Left cardiac atrium (tissue), 4 donors: ENCODE measurements at regions not wholly inside any gene's neighbourhood (a gene's known extent, or its start where the extent isn't known, plus 50 kb on each side); places are given as distances from the start of the nearest gene placed in this dataset.
A peak's percentile ranks its signal among the peaks of the same experiment; 100 is the strongest.
"Not testable (repeated sequence)": the region's sequence is repeated elsewhere in the genome, so short reads cannot be mapped to it uniquely, and the experiment has no call there.

Source experiments
- ATAC-seq, 2 donors: fragments of 200-7000 bp; cut with Tn5 transposase; one replicate each; pipeline ENCODE4 v1.9.1; 2020; ENCODE audit warnings: mild to moderate bottlenecking in 2 of 2, moderate library complexity in 2 of 2
- DNase-seq: peaks from one replicate; pipeline ENCODE4 v3.0.0-alpha.2; 2020
- intact Hi-C, 2 donors: fragments of 100-400 bp; cut with DNase I; formaldehyde crosslinking; loops; one replicate each; pipeline versions ENCODE4 v1.14.1 to v1.15.1; 2022 to 2023
- donor health status: DM: no; HTN: yes; CAD: no.
- donor health status: DM: no; HTN: yes; CAD: no; lungs with severe emphysema.
- donor health status: DM: yes; HTN: yes; CAD: no.
- donor health status: Dilated cardiomyopathy.

DNA sequence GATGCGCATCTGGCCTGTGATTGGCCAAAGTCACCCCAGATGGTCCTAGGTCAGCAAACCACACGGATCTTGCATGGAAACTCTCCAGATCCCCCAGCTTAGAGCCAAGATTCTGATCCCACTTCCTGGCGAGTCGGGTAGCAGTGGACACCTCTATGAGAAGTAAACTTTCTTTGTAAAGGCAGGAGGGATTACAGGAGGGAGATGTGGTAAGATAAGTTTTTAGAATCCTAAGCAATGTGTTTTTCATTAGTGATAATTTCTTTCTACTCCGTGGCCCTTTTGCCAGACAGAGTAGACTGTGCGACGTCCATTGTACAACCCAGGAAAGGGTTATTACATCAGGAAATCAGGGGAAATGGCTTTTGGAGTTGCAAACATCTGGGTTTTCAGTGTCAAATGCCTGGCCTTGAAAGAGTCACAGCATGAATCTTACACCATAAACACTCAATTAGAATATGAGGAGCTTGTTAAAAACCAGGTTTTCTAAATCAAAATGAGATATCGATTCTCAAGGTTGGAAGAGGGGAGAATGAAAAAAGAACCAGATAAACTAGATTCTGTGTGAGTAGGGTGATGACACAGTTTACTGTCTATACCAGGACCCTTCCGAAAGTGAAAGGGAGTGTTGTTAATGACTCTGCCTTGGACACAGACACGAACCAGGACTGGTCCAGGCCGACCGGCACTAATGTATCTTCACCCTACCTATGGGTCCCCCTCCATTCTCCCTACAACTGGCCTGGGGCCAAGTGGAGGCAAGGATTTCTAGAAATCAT is 61.9 kb upstream of the WAC start:
- no peak for DNase-seq
- ATAC-seq, result no peak
- intact Hi-C loops, result no loop called here

GRCh38 chr10:28471652-28472050 is 61.3 kb upstream of the WAC start:
- no peak for ATAC-seq
- intact Hi-C loops, result no loop called here

DNA sequence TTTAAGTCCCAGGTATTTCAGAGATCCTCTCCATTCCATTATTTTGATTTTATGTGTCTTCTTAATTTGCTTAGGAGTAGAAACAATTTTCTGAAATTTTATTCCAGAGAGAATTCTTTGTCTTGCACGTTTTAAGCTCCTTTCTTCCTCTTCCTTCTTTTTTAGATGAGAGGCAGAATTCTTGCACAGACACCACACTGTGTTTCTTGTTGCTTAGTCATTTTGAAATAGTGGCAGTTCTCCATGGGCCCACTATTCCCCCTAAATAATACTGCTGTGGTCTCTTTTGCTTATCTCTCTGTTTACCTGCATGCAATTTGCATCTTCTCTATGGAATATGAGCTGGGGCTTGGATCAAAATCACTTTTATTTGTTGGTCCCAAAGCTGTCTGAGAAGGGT is 54.3 kb upstream of the WAC start:
- intact Hi-C loops, result no loop called here
- DNase-seq (no peak), ATAC-seq (no peak)

More at GRCh38 chr10:28471652-28472050, 61.3 kb upstream of the WAC start:
- DNase-seq, result no peak

- peak in 1 of 2 donors; percentile 30 for ATAC-seq
- intact Hi-C loops, result no loop called here
- no peak for DNase-seq
Measured at GRCh38 chr10:28479425-28479865, 53.5 kb upstream of the WAC start.

- intact Hi-C loops, result no loop called here
- DNase-seq, result no peak
- no peak for ATAC-seq
Measured at GRCh38 chr10:28479927-28480627, 52.8 kb upstream of the WAC start.

GRCh38 chr10:28480628-28480965 is 52.3 kb upstream of the WAC start:
- no peak for DNase-seq
- intact Hi-C loops, result no loop called here
- ATAC-seq, result no peak

- ATAC-seq, DNase-seq, intact Hi-C loops: not testable (repeated sequence)
Measured at GRCh38 chr10:28481346-28481745, 51.6 kb upstream of the WAC start.

GRCh38 chr10:28481968-28482367 is 51.0 kb upstream of the WAC start:
- DNase-seq (no peak), ATAC-seq (no peak)
- intact Hi-C loops, result no loop called here
